ENCODE measurements at regions not wholly inside any gene's neighbourhood (a gene's known extent, or its start where the extent isn't known, plus 50 kb on each side); places are given as distances from the start of the nearest gene placed in this dataset.

DNA sequence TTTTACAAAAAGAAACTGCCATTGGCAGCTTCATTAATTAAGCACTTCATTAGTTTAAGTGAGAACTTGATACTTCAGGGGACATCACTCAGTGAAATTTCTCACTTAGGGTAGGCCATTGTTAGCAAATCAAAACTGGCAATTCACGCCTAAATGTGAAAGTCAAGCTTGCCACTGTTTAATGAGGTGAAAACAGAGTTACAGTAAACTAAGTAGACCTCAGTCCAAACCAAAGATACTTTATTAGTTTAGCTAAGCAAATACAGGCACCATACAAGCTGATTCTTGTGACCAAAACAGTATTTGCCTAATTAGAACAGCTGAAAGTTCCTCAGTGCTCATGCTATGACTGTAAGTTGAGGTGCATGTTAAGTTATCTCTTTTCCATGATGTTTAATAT is 176.5 kb upstream of the CPNE8 start:
- TF ChIP-seq, protein P1, sequence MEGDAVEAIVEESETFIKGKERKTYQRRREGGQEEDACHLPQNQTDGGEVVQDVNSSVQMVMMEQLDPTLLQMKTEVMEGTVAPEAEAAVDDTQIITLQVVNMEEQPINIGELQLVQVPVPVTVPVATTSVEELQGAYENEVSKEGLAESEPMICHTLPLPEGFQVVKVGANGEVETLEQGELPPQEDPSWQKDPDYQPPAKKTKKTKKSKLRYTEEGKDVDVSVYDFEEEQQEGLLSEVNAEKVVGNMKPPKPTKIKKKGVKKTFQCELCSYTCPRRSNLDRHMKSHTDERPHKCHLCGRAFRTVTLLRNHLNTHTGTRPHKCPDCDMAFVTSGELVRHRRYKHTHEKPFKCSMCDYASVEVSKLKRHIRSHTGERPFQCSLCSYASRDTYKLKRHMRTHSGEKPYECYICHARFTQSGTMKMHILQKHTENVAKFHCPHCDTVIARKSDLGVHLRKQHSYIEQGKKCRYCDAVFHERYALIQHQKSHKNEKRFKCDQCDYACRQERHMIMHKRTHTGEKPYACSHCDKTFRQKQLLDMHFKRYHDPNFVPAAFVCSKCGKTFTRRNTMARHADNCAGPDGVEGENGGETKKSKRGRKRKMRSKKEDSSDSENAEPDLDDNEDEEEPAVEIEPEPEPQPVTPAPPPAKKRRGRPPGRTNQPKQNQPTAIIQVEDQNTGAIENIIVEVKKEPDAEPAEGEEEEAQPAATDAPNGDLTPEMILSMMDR (IDR thresholded peaks at IDR 0.05), result no peak
- TF ChIP-seq POLR2A (IDR thresholded peaks at IDR 0.05), result no peak
